H1 (cell line): ENCODE measurements at regions not wholly inside any gene's neighbourhood (a gene's known extent, or its start where the extent isn't known, plus 50 kb on each side); places are given as distances from the start of the nearest gene placed in this dataset.

Experiments
- CREB1 ChIP-seq: IDR thresholded peaks from 2 replicates; pipeline ENCODE4 v1.6.1; 2012; ENCODE audit warnings: inconsistent platforms
- TF ChIP-seq, protein P1 (sequence below): IDR thresholded peaks from 2 replicates; pipeline ENCODE4 v1.6.1; 2012; ENCODE audit warnings: low read length, inconsistent platforms
- TF ChIP-seq, protein P2 (sequence below): IDR thresholded peaks from 2 replicates; pipeline ENCODE4 v1.6.1; 2012; ENCODE audit warnings: inconsistent platforms

DNA sequence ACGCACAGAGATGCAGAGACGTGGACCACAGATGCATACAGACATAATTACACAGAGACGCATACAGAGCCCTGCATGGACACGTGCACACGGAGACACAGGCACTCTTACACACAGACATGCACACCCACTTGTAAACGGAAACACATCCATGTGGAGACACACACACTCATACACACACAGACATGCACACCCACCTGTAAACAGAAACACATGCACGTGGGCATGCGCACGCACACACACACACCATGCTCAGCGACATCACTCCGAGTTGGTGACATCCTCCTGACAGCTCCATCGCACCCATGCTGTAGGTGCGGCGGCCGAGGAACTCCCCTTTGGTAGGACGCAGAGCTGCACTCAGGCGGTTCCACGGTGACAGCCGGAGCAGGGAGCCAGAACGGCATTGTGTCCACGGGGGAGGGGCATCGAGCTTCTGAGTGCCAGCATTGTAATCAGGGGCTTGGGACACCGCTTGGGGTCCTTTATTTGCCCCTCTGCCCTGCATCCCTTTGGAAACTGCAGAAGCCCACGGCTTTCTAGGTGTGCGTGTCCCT, 233.5 kb downstream of the RBFOX3 start (continued):
- TF ChIP-seq, protein P1, sequence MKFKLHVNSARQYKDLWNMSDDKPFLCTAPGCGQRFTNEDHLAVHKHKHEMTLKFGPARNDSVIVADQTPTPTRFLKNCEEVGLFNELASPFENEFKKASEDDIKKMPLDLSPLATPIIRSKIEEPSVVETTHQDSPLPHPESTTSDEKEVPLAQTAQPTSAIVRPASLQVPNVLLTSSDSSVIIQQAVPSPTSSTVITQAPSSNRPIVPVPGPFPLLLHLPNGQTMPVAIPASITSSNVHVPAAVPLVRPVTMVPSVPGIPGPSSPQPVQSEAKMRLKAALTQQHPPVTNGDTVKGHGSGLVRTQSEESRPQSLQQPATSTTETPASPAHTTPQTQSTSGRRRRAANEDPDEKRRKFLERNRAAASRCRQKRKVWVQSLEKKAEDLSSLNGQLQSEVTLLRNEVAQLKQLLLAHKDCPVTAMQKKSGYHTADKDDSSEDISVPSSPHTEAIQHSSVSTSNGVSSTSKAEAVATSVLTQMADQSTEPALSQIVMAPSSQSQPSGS = no peak
- TF ChIP-seq, protein P2, sequence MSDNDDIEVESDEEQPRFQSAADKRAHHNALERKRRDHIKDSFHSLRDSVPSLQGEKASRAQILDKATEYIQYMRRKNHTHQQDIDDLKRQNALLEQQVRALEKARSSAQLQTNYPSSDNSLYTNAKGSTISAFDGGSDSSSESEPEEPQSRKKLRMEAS = no peak
- TF ChIP-seq CREB1 = no peak
- TF ChIP-seq, all 59 proteins: peak for 0
